Upper lobe of left lung (tissue), 4 donors: ENCODE measurements at regions not wholly inside any gene's neighbourhood (a gene's known extent, or its start where the extent isn't known, plus 50 kb on each side); places are given as distances from the start of the nearest gene placed in this dataset.

Experiments used
- POLR2A ChIP-seq, 4 donors: fragments of 450-650 bp; IDR thresholded peaks; one replicate each; pipeline ENCODE4 v1.5.1; 2016 to 2017; ENCODE audit warnings: antibody characterized with exemption in 4 of 4, mild to moderate bottlenecking in 2 of 4
- TF ChIP-seq, protein P1 (sequence below), 6 experiments: fragments of 450-650 bp in 4 of 6; fragments of 200-600 bp in 2 of 6; sonication (generic) in 2 of 6; IDR thresholded peaks; one replicate each; pipeline ENCODE4 v1.5.1; 2016 to 2019; ENCODE audit warnings: antibody characterized with exemption in 6 of 6

GRCh38 chr9:31359071-31359470, 1025.4 kb upstream of the ACO1 start:
- TF ChIP-seq, protein P1, sequence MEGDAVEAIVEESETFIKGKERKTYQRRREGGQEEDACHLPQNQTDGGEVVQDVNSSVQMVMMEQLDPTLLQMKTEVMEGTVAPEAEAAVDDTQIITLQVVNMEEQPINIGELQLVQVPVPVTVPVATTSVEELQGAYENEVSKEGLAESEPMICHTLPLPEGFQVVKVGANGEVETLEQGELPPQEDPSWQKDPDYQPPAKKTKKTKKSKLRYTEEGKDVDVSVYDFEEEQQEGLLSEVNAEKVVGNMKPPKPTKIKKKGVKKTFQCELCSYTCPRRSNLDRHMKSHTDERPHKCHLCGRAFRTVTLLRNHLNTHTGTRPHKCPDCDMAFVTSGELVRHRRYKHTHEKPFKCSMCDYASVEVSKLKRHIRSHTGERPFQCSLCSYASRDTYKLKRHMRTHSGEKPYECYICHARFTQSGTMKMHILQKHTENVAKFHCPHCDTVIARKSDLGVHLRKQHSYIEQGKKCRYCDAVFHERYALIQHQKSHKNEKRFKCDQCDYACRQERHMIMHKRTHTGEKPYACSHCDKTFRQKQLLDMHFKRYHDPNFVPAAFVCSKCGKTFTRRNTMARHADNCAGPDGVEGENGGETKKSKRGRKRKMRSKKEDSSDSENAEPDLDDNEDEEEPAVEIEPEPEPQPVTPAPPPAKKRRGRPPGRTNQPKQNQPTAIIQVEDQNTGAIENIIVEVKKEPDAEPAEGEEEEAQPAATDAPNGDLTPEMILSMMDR (IDR thresholded peaks at IDR 0.05) = no peak
- no peak for TF ChIP-seq POLR2A (IDR thresholded peaks at IDR 0.05)
